ENCODE measurements at regions not wholly inside any gene's neighbourhood (a gene's known extent, or its start where the extent isn't known, plus 50 kb on each side); places are given as distances from the start of the nearest gene placed in this dataset.

DNA sequence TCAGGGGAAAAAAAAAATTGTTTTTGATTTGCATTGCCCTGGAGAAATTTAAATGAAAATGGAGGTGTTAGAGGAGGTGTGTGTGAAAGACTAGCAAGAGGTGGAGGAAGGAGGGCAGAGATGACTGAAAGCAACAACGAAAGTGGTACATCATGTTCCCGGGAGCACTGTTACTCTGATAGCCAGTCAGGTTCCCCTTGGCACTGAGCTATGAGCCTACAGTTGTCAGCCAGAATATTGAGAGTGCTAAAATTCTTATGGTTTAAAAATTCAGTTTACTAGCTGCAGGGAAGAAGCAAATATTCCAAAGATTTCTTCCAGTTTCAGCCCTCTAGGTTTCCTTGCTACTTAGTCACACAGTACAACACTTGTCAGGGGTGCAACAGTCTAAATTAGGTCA, 366.7 kb upstream of the DLGAP1 start:
- TF ChIP-seq, protein P1, sequence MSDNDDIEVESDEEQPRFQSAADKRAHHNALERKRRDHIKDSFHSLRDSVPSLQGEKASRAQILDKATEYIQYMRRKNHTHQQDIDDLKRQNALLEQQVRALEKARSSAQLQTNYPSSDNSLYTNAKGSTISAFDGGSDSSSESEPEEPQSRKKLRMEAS (IDR thresholded peaks at IDR 0.05; ENCODE audit: low read depth, low read length): no peak
- no peak for TF ChIP-seq MYC (IDR thresholded peaks at IDR 0.05; ENCODE audit: low read depth, low read length)
- no peak for TF ChIP-seq POLR2A (IDR thresholded peaks at IDR 0.05; ENCODE audit: extremely low read depth, insufficient read length)
- TF ChIP-seq, protein P2, sequence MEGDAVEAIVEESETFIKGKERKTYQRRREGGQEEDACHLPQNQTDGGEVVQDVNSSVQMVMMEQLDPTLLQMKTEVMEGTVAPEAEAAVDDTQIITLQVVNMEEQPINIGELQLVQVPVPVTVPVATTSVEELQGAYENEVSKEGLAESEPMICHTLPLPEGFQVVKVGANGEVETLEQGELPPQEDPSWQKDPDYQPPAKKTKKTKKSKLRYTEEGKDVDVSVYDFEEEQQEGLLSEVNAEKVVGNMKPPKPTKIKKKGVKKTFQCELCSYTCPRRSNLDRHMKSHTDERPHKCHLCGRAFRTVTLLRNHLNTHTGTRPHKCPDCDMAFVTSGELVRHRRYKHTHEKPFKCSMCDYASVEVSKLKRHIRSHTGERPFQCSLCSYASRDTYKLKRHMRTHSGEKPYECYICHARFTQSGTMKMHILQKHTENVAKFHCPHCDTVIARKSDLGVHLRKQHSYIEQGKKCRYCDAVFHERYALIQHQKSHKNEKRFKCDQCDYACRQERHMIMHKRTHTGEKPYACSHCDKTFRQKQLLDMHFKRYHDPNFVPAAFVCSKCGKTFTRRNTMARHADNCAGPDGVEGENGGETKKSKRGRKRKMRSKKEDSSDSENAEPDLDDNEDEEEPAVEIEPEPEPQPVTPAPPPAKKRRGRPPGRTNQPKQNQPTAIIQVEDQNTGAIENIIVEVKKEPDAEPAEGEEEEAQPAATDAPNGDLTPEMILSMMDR (IDR thresholded peaks at IDR 0.05; ENCODE audit: low read depth, low read length): no peak
- no peak overlapping the region for H3K4me3 ChIP-seq (ENCODE audit: low read depth, low read length)
- no peak for DNase-seq (ENCODE audit: low read depth)

DNA sequence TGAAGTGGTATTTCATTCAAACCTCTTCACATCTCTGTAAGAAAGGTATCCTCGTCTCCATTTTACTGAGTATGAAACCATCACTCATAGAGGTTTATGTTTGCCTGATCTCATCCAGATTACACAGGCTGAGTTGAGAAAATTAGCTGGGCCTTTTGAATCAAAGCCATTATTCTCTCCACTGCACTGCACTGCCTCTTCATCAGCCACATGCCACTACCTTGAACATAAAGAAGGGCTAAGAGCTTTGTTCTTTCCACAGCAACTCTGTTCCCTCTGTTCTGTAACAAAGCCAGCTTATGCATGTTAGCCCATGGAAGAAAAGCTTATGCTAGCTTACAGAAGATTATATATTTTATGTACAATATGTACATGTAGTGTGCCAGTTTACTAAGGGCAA, 362.6 kb upstream of the DLGAP1 start:
- TF ChIP-seq MYC (IDR thresholded peaks at IDR 0.05; ENCODE audit: low read depth, low read length) (no peak), POLR2A (IDR thresholded peaks at IDR 0.05; ENCODE audit: extremely low read depth, insufficient read length) (no peak)
- TF ChIP-seq, protein P1 (IDR thresholded peaks at IDR 0.05; ENCODE audit: low read depth, low read length): no peak
- TF ChIP-seq, protein P2 (IDR thresholded peaks at IDR 0.05; ENCODE audit: low read depth, low read length): no peak
- DNase-seq (ENCODE audit: low read depth): no peak

DNA sequence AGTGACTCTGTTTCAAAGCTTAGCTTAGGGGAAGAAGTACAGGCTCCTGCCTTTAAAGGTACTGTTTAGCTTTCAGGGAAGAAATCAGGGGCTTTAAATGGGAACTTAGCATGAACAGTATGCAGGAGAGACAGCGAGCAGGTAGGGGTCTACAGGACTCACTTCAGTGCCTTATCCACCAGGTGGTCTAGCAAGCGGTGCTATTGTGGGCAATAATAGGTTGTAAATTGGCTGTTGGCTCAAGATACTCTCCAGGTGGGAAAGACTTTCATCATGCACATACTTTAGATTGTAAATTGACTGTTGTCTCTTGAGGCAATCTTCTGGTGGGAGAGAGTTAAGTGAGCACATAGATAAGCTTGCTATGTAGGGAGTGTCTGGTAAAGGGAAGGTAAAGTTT, 358.6 kb upstream of the DLGAP1 start:
- no peak for DNase-seq (ENCODE audit: low read depth)
- TF ChIP-seq POLR2A (IDR thresholded peaks at IDR 0.05; ENCODE audit: extremely low read depth, insufficient read length) (no peak), MYC (IDR thresholded peaks at IDR 0.05; ENCODE audit: low read depth, low read length) (no peak)
- TF ChIP-seq, protein P1 (IDR thresholded peaks at IDR 0.05; ENCODE audit: low read depth, low read length): no peak
- TF ChIP-seq, protein P2 (IDR thresholded peaks at IDR 0.05; ENCODE audit: low read depth, low read length): no peak
- no peak overlapping the region for H3K4me3 ChIP-seq (ENCODE audit: low read depth, low read length)

More for the DNA sequence above, 362.6 kb upstream of the DLGAP1 start:
- H3K4me3 ChIP-seq (ENCODE audit: low read depth, low read length): no peak overlapping the region

DNA sequence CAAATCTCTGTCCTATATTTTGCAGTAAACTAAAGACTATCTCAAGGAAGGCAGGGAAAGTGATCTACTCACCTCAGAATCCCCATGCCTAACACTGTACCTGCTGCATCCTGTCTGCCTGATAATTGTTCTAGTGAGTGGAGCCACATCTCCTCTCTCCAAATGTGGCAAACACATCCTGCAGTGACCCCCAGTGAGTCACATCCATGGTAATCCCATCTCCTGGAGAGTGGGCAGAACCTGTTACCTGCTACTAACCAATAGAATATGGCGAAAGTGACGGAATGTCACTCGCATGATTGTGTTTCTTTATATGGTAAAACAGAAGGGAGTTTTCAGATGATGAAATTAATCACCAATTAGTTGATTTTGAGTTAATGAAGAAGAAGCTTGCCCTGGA, 353.8 kb upstream of the DLGAP1 start:
- H3K4me3 ChIP-seq (ENCODE audit: low read depth, low read length): no peak overlapping the region
- DNase-seq (ENCODE audit: low read depth): no peak
- TF ChIP-seq, protein P2 (IDR thresholded peaks at IDR 0.05; ENCODE audit: low read depth, low read length): no peak
- TF ChIP-seq POLR2A (IDR thresholded peaks at IDR 0.05; ENCODE audit: extremely low read depth, insufficient read length) (no peak), MYC (IDR thresholded peaks at IDR 0.05; ENCODE audit: low read depth, low read length) (no peak)
- TF ChIP-seq, protein P1 (IDR thresholded peaks at IDR 0.05; ENCODE audit: low read depth, low read length): no peak

DNA sequence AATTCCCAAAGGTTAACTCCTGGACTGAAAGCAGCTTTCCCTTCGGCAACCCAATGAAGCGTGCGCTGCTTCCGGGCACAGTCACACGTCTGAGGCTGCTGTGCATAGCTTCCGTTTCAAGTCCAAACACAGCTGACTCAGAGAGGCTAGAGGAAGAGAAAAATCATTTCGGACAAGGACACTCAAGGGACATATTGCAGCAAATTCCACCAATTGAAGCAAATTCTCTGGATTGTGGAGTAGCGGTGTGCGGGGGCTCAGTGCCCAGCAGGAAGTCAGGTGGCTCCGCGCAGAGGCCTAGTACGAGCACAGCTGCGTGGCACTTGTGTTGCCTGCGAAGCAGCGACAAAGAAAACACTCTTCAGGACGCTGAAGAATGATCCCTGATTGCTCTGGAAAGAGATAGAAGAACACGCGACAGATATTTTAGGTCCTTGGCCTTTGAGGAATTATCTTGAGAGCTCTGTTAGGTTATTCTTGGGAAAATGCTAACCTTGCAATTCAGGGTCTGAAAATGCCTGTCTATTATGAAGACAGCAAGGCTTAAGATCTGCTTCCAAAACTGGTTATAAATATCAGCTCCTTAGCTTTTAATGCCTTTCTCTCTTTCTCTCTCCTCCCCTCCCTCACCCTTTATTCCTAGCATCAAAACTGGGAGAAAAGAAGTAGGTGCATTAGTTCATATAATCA, 352.6 kb upstream of the DLGAP1 start:
- no peak overlapping the region for H3K4me3 ChIP-seq (ENCODE audit: low read depth, low read length)
- DNase-seq (ENCODE audit: low read depth): no peak
- no peak for TF ChIP-seq POLR2A (IDR thresholded peaks at IDR 0.05; ENCODE audit: extremely low read depth, insufficient read length)
- TF ChIP-seq, protein P1 (IDR thresholded peaks at IDR 0.05; ENCODE audit: low read depth, low read length): no peak
- TF ChIP-seq, protein P2 (IDR thresholded peaks at IDR 0.05; ENCODE audit: low read depth, low read length): no peak
- no peak for TF ChIP-seq MYC (IDR thresholded peaks at IDR 0.05; ENCODE audit: low read depth, low read length)

All from NB4 (cell line).